22Rv1 (cell line): ENCODE measurements at regions not wholly inside any gene's neighbourhood (a gene's known extent, or its start where the extent isn't known, plus 50 kb on each side); places are given as distances from the start of the nearest gene placed in this dataset.

Source experiments
- CTCF ChIP-seq: fragments of 450-650 bp; IDR thresholded peaks from 2 replicates; pipeline ENCODE4 v1.5.1; 2017; ENCODE audit warnings: mild to moderate bottlenecking
- ZFX ChIP-seq: fragments of 450-650 bp; IDR thresholded peaks from 2 replicates; pipeline ENCODE4 v1.6.1; 2017; ENCODE audit warnings: antibody characterized with exemption, borderline replicate concordance

- TF ChIP-seq CTCF (no peak), ZFX (no peak)
These were observed 111.4 kb upstream of the RBMS3 start for GRCh38 chr3:29169451-29169850.
